MM.1S (cell line): ENCODE measurements at regions not wholly inside any gene's neighbourhood (a gene's known extent, or its start where the extent isn't known, plus 50 kb on each side); places are given as distances from the start of the nearest gene placed in this dataset.

Experiments used
- EZH2 ChIP-seq: fragments of 300-600 bp; sonication (generic); optimal IDR thresholded peaks from 2 replicates; pipeline ENCODE3; 2017; ENCODE audit warnings: low read depth, mild to moderate bottlenecking, antibody characterized with exemption, low read length, mixed read lengths
- TF ChIP-seq, protein P1 (sequence below): fragments of 300-600 bp; sonication (generic); IDR thresholded peaks from 2 replicates; pipeline ENCODE4 v1.5.1; 2016; ENCODE audit warnings: antibody characterized with exemption, low read length, mixed read lengths

DNA sequence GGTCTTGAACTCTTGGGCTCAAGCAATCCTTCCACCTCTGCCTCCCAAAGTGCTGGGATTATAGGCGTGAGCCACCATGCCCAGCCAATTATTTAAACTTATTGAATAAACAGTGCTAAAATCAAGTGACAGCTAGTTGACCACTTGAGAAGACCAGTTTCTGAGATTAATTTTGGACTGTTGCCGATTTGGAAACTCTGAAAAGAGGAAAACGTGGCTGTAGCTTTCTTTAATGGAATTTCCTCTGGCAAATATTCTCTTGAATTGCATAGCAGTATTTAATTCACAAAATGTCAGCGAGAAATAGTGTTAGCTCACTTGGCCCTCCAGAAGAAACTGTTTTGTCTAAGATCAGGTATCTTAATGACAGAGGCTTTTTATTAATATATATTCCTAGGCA is 754.5 kb downstream of the HDGFL1 start:
- TF ChIP-seq, protein P1, sequence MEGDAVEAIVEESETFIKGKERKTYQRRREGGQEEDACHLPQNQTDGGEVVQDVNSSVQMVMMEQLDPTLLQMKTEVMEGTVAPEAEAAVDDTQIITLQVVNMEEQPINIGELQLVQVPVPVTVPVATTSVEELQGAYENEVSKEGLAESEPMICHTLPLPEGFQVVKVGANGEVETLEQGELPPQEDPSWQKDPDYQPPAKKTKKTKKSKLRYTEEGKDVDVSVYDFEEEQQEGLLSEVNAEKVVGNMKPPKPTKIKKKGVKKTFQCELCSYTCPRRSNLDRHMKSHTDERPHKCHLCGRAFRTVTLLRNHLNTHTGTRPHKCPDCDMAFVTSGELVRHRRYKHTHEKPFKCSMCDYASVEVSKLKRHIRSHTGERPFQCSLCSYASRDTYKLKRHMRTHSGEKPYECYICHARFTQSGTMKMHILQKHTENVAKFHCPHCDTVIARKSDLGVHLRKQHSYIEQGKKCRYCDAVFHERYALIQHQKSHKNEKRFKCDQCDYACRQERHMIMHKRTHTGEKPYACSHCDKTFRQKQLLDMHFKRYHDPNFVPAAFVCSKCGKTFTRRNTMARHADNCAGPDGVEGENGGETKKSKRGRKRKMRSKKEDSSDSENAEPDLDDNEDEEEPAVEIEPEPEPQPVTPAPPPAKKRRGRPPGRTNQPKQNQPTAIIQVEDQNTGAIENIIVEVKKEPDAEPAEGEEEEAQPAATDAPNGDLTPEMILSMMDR, result no peak
- TF ChIP-seq EZH2, result no peak
